ENCODE measurements at regions not wholly inside any gene's neighbourhood (a gene's known extent, or its start where the extent isn't known, plus 50 kb on each side); places are given as distances from the start of the nearest gene placed in this dataset.

DNA sequence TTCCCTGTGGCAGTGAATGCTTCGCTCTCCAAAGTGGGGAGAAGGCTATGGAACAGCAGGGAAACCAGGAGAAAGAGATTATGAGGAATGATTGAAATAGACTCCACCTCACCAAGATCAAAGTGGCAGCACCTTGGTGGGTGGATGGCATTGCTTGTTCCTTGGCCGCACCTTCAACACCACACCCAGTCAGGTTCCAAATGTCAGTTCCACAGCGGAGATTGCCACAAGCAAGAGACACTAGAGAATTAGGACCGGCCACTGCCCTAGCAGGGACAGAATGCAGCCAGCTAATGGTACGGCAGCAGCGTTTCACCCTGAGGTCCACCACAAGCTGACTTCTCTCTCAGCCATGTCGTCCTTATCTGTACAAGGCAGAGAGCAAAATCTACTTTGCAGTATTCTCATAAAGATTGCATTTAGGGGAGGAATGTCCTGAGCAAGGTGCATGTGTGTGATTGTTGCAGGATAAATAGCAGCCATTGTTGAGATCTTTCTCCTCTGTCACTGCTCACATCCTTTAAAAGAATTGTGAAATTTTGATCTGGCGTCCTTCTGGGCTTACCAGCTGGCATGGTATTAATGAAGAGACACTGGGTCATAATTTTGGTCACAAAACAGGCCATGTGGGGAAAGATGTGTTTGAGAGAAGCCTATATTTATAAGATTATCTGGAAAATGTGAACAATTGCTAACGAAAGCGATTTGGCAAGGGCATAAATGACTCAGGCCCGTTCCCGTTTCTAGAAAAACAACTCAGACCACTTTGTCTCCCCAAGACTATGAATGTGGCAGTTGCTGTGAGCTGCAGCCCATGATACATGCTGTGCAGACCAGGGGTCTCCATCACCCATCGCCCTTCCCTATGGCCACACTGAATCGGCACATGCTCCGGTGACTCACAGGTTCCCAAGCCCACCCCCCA lies 228.6 kb upstream of the ID2 start:
- TF ChIP-seq, protein P1, sequence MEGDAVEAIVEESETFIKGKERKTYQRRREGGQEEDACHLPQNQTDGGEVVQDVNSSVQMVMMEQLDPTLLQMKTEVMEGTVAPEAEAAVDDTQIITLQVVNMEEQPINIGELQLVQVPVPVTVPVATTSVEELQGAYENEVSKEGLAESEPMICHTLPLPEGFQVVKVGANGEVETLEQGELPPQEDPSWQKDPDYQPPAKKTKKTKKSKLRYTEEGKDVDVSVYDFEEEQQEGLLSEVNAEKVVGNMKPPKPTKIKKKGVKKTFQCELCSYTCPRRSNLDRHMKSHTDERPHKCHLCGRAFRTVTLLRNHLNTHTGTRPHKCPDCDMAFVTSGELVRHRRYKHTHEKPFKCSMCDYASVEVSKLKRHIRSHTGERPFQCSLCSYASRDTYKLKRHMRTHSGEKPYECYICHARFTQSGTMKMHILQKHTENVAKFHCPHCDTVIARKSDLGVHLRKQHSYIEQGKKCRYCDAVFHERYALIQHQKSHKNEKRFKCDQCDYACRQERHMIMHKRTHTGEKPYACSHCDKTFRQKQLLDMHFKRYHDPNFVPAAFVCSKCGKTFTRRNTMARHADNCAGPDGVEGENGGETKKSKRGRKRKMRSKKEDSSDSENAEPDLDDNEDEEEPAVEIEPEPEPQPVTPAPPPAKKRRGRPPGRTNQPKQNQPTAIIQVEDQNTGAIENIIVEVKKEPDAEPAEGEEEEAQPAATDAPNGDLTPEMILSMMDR (IDR thresholded peaks at IDR 0.05): no peak
- TF ChIP-seq POLR2AphosphoS5 (IDR thresholded peaks at IDR 0.05): no peak
- no peak for TF ChIP-seq POLR2A (IDR thresholded peaks at IDR 0.05)
- no peak for TF ChIP-seq EP300 (IDR thresholded peaks at IDR 0.05)
